Astrocyte of the hippocampus (primary cell): ENCODE measurements at regions not wholly inside any gene's neighbourhood (a gene's known extent, or its start where the extent isn't known, plus 50 kb on each side); places are given as distances from the start of the nearest gene placed in this dataset.
A peak's percentile ranks its signal among the peaks of the same experiment; 100 is the strongest.

Experiments used
- DNase-seq: peaks from one replicate; pipeline ENCODE4 v3.0.0; 2011; ENCODE audit warnings: low read depth, low spot score

- no peak for DNase-seq
Measured at GRCh38 chr9:134502266-134502791, 139.3 kb upstream of the COL5A1 start.

GRCh38 chr9:134502809-134503211, 138.8 kb upstream of the COL5A1 start:
- DNase-seq, result peak; percentile 97

GRCh38 chr9:134503301-134504105, 138.1 kb upstream of the COL5A1 start:
- DNase-seq, result peak; percentile 16

- DNase-seq, result no peak
Measured at GRCh38 chr9:134504106-134504385, 137.6 kb upstream of the COL5A1 start.

GRCh38 chr9:134505032-134505431, 136.6 kb upstream of the COL5A1 start:
- DNase-seq, result no peak

GRCh38 chr9:134509281-134509680, 132.3 kb upstream of the COL5A1 start:
- no peak for DNase-seq

GRCh38 chr9:134509817-134510216, 131.8 kb upstream of the COL5A1 start:
- no peak for DNase-seq

GRCh38 chr9:134514503-134514902, 127.1 kb upstream of the COL5A1 start:
- no peak for DNase-seq

- DNase-seq, result no peak
Measured at GRCh38 chr9:134515026-134515821, 126.4 kb upstream of the COL5A1 start.

GRCh38 chr9:134516464-134516863, 125.1 kb upstream of the COL5A1 start:
- no peak for DNase-seq

GRCh38 chr9:134517069-134517680, 124.4 kb upstream of the COL5A1 start:
- no peak for DNase-seq

GRCh38 chr9:134518004-134518606, 123.5 kb upstream of the COL5A1 start:
- DNase-seq, result no peak

GRCh38 chr9:134519375-134520070, 122.1 kb upstream of the COL5A1 start:
- no peak for DNase-seq

- DNase-seq, result no peak
Measured at GRCh38 chr9:134521817-134522501, 119.6 kb upstream of the COL5A1 start.

- no peak for DNase-seq
Measured at GRCh38 chr9:134522502-134522848, 119.1 kb upstream of the COL5A1 start.

- DNase-seq, result no peak
Measured at GRCh38 chr9:134522976-134523375, 118.6 kb upstream of the COL5A1 start.

GRCh38 chr9:134525070-134525815, 116.4 kb upstream of the COL5A1 start:
- no peak for DNase-seq

- no peak for DNase-seq
Measured at GRCh38 chr9:134525841-134526583, 115.6 kb upstream of the COL5A1 start.
